AG20443 (cell line): ENCODE measurements at regions not wholly inside any gene's neighbourhood (a gene's known extent, or its start where the extent isn't known, plus 50 kb on each side); places are given as distances from the start of the nearest gene placed in this dataset.

ENCODE experiments used
- DNase-seq: peaks from one replicate; pipeline ENCODE4 v3.0.0; 2012; ENCODE audit warnings: low spot score, mixed read lengths

DNA sequence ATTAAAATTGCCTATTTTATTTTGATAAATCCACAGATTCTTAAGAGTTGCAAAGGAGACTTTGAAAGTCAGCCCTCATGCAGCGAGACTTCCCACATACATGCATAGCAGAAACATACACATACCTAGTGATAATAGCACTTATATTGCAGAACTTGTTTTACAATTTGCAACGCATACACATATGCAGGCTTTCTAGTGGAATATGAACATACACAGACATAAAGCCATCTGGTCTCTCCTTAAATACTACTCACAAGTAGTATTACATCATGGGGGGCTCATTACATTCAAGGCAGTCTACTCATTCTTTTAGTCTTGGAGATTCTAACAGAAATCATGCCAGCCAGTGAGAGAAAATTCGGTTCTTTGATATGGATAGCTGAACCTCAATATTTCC, 295.1 kb upstream of the RND3 start:
- no peak for DNase-seq

DNA sequence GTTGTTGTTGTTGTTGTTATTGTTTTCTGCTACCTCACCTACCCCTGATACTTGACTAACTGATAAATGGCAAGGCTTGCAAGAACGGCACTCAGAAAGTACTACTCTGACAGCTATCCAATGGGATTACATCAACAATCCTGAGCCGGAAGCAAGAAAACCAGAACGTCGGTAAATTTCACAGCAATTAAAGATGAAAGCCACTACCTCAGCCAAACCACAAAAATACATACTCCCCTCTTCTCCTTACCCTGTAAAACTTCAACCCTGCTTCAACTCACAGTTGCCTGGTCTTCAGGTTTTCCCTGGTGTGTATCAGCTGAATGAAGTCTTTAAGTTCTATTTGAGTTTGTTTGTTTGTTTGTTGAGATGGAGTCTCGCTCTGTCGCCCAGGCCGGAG, 293.7 kb upstream of the RND3 start:
- DNase-seq = no peak

DNA sequence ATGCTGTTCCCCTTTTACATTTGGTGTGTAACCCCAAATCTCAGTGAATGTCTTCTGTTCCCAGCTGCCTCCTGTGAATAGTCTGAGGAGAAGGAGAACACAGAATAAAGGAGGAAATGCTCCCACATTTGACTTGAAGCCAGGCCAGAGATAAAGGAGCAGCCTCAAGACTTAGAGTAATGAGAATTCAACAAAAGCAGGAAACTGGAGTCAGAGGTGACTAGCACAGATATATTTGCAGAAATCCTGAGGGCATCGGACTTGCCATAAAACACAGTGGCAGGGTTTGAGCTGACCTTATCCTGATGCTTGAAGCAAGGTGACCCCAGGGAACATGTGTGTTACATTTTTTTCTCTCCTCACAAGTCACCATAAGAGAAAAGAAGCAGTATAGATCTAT, 291.4 kb upstream of the RND3 start:
- DNase-seq = no peak

DNA sequence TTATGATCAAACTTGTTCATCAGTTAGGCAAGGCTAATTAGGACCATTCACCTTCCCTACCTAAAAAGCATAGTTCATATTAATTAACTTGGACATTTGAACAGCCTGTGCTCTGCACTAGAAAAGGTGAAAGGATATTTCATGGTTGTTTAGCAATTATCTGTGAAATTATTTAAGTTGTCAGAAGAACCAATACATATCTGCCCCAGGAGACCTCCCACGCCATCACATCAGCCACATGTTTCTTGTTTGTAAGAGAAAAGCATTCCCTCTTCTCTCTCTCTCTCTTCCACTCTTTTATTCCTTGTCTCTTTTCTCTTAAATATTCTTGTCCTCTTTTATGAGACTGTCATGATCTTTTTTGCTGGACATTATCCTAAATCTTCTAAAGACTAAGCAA, 282.0 kb upstream of the RND3 start:
- DNase-seq = no peak

DNA sequence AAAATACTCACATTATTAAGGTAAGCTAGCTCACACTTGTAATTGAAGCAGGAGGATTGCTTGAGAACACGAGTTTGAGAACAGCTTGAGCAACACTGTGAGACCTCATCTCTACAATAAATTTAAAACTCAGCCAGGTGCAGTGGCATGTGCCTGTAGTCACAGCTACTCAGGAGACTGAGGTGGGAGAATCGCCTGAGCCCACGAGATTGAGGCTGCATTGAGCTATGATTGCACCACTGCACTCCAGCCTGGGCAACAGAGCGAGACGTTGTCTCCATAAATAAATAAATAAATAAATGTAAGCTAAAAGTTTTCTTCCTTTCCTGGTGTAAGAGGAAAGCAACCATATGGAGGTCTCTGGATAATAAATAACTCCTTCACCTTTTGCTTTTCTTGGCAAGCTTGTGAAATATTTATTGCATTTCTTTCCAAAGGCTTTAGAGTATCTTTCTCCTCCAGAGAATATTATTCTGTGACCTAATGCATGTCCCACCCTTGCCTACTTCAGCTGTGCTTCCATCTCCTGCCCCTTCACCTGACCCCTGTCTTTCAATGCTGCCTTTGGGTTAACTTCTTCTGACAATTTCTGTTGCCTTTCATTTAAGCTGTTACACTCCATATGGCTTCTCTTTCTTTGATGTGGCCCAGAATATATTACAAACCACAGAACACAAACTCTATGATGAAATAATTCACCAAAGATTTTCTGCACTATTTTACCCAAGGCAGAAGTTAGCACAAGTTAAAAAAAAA, 280.7 kb upstream of the RND3 start:
- no peak for DNase-seq

DNA sequence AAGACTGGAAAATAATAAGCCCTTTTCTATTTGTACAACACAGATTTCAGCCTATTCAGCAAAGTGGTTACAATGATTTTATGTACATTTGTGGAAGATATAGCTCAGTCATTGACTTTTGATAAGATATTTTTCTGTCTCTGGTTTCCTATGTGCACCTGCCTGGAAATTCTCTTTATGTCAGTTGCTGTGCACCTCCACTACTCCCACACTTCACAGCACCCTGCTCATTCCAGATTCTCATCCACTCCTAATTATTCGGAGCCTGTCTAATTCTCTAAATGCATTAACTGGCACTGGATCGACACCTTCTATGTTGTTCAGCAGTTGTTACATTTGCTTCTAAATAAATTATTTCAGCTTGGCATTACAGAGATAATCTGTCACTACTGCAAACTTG, 275.1 kb upstream of the RND3 start:
- DNase-seq = no peak

DNA sequence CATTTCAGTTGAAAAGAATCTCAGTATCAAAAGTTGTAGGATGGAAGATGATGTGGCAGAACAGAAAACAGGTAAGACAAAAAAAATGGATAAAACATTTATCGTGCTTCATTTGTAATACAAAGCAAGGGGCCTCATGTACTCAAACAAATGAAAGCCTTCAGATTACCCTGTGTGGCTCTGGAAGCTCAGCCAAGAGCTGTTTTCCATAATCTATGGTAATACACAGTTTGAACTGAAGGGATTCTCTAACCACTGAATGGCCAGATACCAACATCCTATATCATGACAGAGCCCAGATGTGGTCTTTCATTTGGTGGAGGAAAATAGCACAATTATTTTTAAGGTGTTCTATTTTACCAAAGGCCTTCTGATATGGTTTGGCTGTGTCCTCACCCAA, 272.1 kb upstream of the RND3 start:
- DNase-seq = no peak

DNA sequence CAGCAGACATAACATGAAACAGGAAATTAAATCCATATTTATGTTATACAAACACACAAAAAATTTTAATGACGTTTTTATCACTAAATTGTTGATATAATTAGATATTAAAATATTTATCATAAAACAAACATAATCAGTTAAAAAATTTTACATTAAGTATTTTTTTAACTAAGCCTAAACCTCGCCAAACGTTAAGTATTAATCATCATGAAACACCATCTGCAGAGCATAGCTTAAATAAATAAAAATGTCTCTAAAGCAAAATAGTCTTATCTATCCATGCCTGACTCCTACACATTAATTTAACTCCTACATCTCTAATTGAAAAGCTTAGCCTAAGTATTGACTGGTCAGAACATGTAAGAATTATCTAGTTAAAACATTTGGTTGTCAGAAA, 271.6 kb upstream of the RND3 start:
- DNase-seq = no peak

DNA sequence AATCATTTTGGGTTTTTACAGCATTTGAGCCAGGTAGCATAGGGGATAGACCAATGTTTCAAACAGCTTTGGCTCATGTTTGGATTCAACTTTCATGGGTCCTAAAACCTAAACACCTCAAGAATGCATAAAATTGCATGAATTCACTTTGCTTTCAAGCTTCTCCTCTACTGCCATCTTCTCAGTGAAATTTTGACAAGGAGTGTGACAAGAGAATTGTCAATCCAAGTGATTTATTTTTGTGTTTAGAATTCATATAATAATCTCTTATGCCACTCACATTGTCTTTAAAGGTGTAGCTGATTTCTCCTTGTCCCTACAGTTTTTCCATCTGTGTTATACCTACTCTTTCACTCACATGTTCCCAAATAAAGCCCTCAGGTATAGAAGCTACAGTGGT, 264.8 kb upstream of the RND3 start:
- DNase-seq = no peak

DNA sequence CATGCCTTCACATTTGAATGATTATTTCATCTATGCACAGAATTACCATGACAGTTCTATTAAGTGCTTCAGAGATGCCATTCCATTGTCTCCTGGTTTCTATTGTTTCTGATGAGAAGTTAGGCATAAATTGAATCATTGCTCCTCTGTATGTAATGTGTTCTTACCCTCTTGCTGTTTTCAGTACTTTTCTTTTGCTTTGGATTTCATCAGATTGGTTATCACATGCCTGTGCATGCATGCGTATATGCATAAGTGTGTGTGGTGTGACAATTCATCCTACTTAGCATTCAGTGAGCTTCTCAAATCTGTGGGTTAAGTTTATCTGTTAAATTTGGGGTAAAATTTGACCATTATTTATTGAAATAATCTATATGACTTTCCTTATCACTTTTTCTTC, 263.3 kb upstream of the RND3 start:
- no peak for DNase-seq

DNA sequence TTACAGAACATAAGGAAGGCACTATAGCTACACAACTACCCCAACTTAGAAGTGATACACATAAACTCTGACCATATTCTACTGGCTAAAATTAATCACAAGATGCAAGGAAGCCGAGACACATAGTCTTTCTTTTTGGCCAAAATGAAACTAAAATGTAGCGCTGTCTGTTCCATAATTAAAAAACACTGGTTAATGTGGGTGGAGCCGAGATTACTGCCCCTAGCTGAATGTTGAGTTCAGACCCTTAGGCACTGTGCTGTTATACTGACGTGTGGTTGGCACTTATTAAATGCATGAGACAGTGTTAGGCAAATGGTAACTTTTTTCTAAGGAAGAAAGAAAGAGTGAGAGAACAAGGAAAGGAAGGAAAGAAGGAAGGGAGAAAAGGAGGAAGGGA, 254.6 kb upstream of the RND3 start:
- DNase-seq = no peak

DNA sequence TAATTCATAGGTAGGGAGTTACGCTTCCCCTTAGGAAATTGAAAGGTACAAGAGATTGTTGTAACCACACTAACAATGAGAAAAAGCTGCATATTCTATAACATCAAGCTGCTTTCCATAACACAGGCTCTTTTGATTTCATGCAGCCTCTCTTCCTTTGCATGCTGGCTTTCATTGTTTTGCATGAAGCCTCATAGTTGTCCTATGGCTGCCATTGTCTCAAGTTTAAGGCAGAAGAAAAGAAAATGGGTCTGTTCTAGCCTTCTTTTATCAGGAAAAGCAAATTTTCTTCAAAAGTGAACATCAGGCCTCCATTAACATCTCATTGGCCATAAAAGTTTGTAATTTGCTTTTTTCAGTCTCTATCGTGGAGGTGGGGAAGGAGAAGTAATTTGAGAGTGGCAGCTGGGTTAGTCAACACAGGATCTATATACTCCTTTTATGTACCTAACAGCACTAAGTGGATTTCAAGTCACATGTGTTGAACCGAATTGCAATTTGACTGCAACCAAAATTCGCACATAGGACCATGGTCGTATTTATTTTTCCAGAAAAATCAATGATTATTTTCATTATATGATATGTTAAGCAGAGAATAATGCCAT, 248.5 kb upstream of the RND3 start:
- no peak for DNase-seq

DNA sequence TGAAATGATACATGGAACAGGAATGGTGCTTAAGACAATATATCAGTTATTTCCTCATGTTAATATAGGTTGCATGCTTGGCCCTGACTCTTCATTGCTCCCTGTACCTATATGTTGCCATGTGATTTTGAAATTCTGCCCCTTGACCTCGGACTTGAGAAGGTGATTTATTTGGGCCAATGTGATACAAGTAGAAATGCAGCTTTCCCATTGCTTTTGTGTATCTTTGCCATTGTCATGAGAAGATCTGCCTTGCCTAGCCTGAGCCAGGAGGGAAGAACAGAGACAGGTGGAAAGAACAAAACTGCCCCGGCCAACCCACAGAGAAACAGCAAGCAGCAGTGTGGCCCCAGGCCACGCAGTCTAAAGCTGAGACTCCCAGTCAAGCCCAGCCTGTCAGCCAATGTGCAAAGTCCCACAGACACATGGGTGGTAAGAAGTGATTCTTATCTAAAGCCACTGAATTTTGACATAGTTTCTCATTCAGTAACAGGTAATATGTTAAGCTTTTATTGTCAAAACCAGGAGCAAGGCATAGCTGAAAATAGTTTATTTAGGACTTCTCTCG, 245.7 kb upstream of the RND3 start:
- DNase-seq = no peak

DNA sequence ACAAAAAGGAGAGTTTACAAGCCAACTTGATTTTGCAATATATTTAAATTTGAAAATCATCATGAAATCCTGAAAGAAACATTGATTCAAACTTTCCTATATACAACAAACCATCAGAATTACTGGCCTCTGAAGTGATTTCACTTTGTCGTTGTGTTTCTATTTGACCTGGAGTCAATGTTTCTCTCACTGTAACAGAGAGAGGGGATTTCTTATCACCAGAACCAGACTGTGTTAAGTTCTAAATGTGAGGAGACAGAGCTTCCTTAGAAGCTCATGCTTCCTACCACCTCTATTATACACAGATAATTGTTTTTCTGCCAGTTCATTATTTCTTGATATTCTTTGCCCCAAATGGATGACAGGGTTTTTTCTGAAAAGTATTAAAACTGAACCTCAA, 245.0 kb upstream of the RND3 start:
- DNase-seq = no peak

DNA sequence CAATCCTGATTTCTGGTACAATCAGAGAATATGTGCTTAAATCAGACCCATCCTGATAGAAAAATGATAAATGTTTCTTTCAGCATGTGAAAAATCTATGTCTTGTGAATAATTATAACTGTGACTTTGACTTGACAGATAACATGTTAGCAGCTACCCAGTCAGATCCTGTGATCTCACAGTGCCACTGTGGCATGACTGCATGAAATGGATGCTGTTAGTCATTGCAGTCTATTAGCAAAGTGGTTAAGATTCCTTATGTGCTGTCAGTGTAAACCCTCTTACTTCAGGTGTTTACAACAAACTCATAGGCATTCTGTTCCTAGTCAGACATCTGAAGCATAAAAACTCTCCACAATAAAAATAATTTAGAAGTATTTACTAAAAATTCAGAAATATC, 244.6 kb upstream of the RND3 start:
- DNase-seq = peak; percentile 43

DNA sequence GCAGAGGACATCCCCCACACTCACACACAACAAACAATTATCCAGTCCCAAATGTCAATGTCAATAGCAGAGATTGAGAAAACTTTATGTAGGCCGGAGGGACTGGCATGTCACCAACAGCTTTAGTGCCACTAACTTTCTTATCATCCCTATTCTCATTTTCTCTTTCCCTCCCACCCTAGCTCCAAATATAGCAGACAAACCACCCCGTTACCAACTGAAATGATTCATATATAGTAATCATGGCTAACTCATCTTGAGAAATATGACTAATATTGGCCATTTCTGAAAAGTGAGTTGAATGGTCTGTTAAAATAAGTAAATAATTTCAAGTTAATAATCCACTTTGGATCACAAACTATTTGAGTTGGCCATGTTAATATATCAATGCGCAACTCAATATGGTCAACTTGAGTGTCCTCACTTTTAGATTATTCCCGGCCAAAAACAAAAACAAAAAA, 242.1 kb upstream of the RND3 start:
- no peak for DNase-seq

DNA sequence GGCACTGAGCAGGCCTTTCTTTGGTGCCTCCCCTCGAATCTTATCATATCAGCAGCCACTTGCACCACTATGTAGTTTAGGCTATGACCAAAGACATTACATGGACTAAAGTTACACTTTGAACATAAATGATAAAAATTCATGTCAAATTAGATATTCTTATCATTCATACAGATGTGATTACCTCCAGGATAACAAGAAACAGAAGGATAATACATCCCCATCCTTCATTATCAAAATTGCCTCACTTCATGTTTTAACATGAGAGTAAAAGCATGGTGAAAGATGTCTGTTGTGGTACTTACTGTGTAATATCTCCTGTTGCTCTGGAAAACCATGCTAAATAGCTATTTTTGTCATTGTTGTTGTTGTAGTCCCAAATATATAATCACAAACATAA, 230.8 kb upstream of the RND3 start:
- DNase-seq = no peak

DNA sequence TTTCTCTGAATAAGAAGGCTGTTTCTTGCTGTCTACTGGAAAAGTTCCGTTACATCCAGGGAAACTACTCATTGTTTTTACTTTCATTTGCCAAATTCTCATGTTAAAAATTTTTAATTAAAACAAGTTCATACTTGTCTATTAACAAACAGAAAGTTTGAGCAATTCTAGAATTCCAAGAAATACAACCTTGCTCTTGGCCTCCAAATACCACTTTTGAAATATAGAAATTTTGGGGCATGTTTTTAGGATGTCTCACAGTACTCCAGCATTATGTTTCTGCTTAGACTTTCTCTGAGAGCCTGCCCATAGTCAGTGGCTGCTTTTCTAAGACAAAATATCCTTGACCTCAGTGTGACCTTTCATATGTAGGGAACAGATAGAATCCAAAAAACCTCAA, 228.7 kb upstream of the RND3 start:
- DNase-seq = peak; percentile 34

DNA sequence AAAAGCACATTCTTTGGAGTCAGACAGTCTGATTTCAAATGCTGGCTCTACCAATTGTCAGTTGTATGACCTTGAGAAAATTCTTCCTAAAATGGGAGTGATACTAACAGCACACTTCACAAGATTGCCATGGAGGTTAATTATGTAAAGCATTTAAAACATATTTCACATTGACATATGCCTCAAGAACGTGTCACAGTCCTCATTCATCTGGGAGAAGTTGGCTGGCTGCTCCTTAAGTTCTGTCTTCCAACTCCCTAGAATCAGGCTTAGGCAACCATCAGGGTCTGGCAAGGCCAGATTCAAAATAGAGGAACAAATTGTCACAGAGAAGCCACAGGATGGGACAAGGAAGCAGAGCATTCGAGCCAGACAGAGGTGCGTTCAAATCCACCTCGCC, 228.0 kb upstream of the RND3 start:
- DNase-seq = no peak

DNA sequence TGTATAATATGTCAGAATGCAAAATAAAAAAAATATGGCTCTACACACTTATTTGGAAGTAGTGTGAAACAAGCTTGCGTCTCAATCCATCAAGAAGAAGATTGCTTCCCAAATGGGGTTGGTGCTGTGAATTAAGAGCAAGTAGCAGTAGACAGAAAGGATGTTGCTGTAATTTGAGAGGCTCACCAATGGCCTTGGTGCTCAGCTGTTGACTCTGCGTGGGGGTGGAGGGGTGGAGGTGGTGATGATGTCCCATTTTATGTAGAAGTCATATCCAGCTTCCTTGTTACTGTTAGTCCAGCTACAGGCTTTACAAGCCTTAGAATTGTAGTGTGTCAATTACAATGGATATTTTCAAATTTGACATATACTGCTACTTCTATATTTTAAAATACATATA, 223.4 kb upstream of the RND3 start:
- DNase-seq = no peak

DNA sequence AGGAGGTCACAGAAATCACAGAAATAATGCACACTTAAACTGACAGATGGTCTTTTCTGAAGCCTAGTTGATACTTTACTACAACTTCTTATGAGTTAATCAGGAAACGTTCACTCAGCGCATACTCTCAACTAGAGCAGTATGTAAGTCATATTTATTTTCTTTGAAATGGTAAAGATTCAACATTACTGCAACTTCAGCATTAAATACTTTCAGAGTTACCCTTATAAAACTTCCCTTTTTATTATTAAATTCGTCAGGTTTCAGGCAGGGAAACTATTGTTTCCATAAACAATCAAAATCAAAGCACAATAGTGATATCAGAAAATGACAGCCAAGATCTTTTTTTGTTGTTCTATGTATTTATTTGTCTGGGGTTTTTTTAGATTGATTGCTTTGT, 222.6 kb upstream of the RND3 start:
- DNase-seq = no peak

DNA sequence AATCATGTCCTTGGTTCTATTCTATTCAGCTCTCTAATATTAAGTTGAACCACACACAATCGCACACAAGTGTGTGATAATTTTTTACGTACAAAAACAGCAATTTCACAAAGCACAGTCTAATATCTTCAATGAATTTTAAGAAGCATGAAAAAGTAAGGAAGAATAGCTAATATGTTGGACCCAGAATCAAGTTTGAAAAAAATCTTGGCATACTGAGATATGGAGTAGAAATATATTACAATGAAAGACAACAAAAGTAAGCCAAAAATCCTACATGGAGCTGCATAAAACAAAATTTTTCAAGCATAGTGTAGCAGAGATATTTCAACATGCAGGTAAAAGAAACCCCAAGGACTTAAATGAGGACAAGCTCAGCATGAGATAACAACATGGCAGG, 219.1 kb upstream of the RND3 start:
- DNase-seq = no peak

DNA sequence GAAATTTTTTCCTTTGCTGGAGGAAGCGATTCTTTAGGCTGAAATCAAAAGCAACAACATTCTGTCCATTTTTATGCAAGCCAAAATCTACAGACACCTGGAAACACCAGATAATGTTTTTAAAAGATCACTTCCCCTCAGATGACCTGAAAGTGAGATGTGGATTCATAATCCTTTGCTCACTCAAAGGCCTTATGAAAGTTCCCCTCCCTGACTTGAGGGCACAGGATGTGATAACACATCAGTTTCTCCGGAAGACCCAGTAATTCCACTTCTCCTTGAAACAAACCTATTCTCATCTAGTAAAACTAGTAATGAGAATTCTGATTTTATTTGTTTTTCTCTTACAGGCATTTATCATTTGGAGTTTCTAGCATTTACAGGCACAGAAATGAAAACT, 218.3 kb upstream of the RND3 start:
- DNase-seq = no peak

DNA sequence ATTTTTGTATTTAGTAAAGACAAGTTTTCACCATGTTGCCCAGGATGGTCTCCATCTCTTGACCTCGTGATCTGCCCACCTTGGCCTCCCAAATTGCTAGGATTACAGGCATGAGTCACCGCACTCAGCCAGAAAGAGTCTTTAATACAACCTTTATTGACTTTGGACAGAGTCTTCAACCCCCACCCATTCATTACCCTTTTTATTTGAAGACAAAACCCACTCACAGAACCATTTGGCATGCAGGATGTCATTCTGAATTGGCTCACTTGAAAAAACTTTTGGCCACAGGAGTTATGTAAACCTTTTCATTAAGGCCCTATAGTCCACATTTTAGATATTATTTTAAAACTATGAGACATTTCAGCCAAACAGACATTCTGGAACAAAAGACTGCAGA, 217.9 kb upstream of the RND3 start:
- DNase-seq = no peak
